ENCODE measurements at regions not wholly inside any gene's neighbourhood (a gene's known extent, or its start where the extent isn't known, plus 50 kb on each side); places are given as distances from the start of the nearest gene placed in this dataset.

DNA sequence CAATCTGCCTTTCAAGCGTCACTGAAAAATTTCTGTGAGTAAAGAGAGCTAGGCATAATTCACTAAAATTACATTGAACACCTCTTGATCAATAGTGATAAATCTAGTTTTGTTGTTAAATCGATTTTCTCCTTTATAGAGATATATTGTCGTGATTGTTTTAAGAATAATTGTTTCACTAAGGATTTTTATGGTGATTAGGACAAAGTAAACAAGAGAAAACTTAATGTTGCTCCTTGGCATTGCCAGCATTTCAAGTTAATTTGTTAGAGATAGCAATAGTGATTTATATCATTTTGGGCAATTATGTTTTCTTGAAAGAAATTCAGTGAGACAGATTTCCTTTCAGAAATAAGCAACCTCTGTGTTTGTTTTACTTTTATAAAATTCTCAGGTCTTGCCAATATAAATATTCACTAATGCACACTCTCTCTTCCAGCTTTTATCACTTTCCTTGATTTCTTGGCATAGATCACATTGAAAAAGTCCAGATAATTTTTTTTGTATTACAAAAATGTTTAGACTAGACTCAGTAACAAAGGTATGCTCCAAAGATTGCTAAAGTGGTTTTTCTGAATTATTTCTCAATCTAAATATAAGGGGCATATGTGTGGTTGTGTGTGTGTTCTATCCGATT, 538.7 kb downstream of the TFEC start:
- Histone ChIP-seq H2AFZ (ENCODE audit: low read depth, low read length) (no peak overlapping the region), H3K9ac (replicated peaks; ENCODE audit: extremely low read depth, insufficient read depth, low read length) (no peak overlapping the region), H3K9me3 (replicated peaks; ENCODE audit: control insufficient read depth, insufficient read depth, low read length) (no peaks in the 10 kb centered on the region), H3K27me3 (ENCODE audit: control insufficient read depth in 2 of 2, insufficient read depth in 2 of 2, low read length in 2 of 2) (peaks cover 0 to under 1% of the 10 kb centered on the region in 2 experiments), H3K4me2 (ENCODE audit: insufficient read depth, low read length) (no peak overlapping the region), H4K20me1 (replicated peaks; ENCODE audit: control insufficient read depth, extremely low read depth, insufficient read depth, low read length) (no peaks in the 10 kb centered on the region), H3K79me2 (ENCODE audit: control insufficient read depth, insufficient read depth, low read length) (no peaks in the 10 kb centered on the region), H3K4me3 (replicated peaks in 1 of 3; ENCODE audit: insufficient read depth in 1 of 3, low read depth in 1 of 3, low read length in 3 of 3) (no peak overlapping the region), H3K4me1 (ENCODE audit: control insufficient read depth, extremely low read depth, insufficient read depth, low read length) (no peaks in the 10 kb centered on the region), H3K9me1 (replicated peaks; ENCODE audit: control insufficient read depth, extremely low read depth, insufficient read depth, low read length) (no peaks in the 10 kb centered on the region), H3K36me3 (ENCODE audit: control insufficient read depth in 2 of 2, extremely low read depth in 1 of 2, insufficient read depth in 2 of 2, low read length in 2 of 2) (no peaks in the 10 kb centered on the region), H3K27ac (ENCODE audit: insufficient read depth, low read depth, low read length) (no peak overlapping the region)
- TF ChIP-seq, protein P1, sequence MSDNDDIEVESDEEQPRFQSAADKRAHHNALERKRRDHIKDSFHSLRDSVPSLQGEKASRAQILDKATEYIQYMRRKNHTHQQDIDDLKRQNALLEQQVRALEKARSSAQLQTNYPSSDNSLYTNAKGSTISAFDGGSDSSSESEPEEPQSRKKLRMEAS (IDR thresholded peaks at IDR 0.05; ENCODE audit: insufficient read depth, insufficient read length), result no peak
- TF ChIP-seq EZH2 (IDR thresholded peaks at IDR 0.05; ENCODE audit: borderline replicate concordance, low read depth, low read length, severe bottlenecking) (no peak), POLR2AphosphoS5 (IDR thresholded peaks at IDR 0.05; ENCODE audit: insufficient read depth, low read depth, low read length) (no peak), GATA2 (IDR thresholded peaks at IDR 0.05; ENCODE audit: insufficient read depth, insufficient read length, low read depth, low read length) (no peak), MYC (IDR thresholded peaks at IDR 0.05; ENCODE audit: low read depth, low read length) (no peak), FOS (IDR thresholded peaks at IDR 0.05; ENCODE audit: borderline replicate concordance, insufficient read depth, low read length) (no peak), JUN (IDR thresholded peaks at IDR 0.05; ENCODE audit: borderline replicate concordance, insufficient read depth, insufficient read length, low read depth) (no peak), POLR2A (IDR thresholded peaks at IDR 0.05; ENCODE audit: low read depth, low read length) (no peak)
- TF ChIP-seq, protein P2, sequence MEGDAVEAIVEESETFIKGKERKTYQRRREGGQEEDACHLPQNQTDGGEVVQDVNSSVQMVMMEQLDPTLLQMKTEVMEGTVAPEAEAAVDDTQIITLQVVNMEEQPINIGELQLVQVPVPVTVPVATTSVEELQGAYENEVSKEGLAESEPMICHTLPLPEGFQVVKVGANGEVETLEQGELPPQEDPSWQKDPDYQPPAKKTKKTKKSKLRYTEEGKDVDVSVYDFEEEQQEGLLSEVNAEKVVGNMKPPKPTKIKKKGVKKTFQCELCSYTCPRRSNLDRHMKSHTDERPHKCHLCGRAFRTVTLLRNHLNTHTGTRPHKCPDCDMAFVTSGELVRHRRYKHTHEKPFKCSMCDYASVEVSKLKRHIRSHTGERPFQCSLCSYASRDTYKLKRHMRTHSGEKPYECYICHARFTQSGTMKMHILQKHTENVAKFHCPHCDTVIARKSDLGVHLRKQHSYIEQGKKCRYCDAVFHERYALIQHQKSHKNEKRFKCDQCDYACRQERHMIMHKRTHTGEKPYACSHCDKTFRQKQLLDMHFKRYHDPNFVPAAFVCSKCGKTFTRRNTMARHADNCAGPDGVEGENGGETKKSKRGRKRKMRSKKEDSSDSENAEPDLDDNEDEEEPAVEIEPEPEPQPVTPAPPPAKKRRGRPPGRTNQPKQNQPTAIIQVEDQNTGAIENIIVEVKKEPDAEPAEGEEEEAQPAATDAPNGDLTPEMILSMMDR (IDR thresholded peaks at IDR 0.05; ENCODE audit: extremely low read depth in 1 of 2, insufficient read depth in 1 of 2, low read depth in 1 of 2, low read length in 2 of 2), result no peak
- DNase-seq (ENCODE audit: low read depth, low spot score) (peak; percentile 49), FAIRE-seq (no peak)
- POLR2A ChIA-PET, result no interaction called here
- no TSS peak for BruUV-seq (replicated peaks)
- intact Hi-C loops (cut with micrococcal nuclease) (no loop called here), dilution Hi-C loops (cut with MboI; ENCODE audit: extremely low pct_ligation_motif_present, low sequenced_read_pairs) (no loop called here)
- CTCF ChIA-PET, result interaction anchor here (1.2 to 2.0 kb wide), 3 partner anchors 33 to 1065 kb away, joined by 3 to 7 read pairs (median 4); no protein-coding TSS in a partner anchor

All from endothelial cell of umbilical vein (primary cell).